ENCODE measurements at regions not wholly inside any gene's neighbourhood (a gene's known extent, or its start where the extent isn't known, plus 50 kb on each side); places are given as distances from the start of the nearest gene placed in this dataset.
"Not testable (repeated sequence)": the region's sequence is repeated elsewhere in the genome, so short reads cannot be mapped to it uniquely, and the experiment has no call there.

GRCh38 chr5:125088522-125089105, 342.2 kb upstream of the ZNF608 start:
- POLR2A ChIA-PET, result no interaction called here
- H3K9me3 Mint-ChIP-seq (ENCODE audit: insufficient read depth), result no peaks in the 10 kb centered on the region

GRCh38 chr5:125092138-125092537, 345.7 kb upstream of the ZNF608 start:
- CTCF ChIA-PET; H3K4me3 Mint-ChIP-seq; H3K4me1 Mint-ChIP-seq (ENCODE audit: low read depth); H3K27ac Mint-ChIP-seq; DNase-seq; H3K9me3 Mint-ChIP-seq (ENCODE audit: insufficient read depth); H3K36me3 Mint-ChIP-seq (ENCODE audit: low read depth); H3K27me3 Mint-ChIP-seq (ENCODE audit: low read depth); ATAC-seq; POLR2A ChIA-PET: not testable (repeated sequence)

More at GRCh38 chr5:125088522-125089105, 342.2 kb upstream of the ZNF608 start:
- no peaks in the 10 kb centered on the region for H3K36me3 Mint-ChIP-seq (ENCODE audit: low read depth)
- no peak overlapping the region for H3K27ac Mint-ChIP-seq
- CTCF ChIA-PET, result no interaction called here
- no peaks in the 10 kb centered on the region for H3K4me1 Mint-ChIP-seq (ENCODE audit: low read depth)
- H3K27me3 Mint-ChIP-seq (ENCODE audit: low read depth), result no peaks in the 10 kb centered on the region
- ATAC-seq, result no peak
- no peak overlapping the region for H3K4me3 Mint-ChIP-seq
- no peak for DNase-seq

GRCh38 chr5:125093776-125094175, 347.3 kb upstream of the ZNF608 start:
- ChIA-PET CTCF (no interaction called here), POLR2A (no interaction called here)
- DNase-seq, result no peak
- no peaks in the 10 kb centered on the region for H3K9me3 Mint-ChIP-seq (ENCODE audit: insufficient read depth)
- H3K27me3 Mint-ChIP-seq (ENCODE audit: low read depth), result no peaks in the 10 kb centered on the region
- no peaks in the 10 kb centered on the region for H3K4me1 Mint-ChIP-seq (ENCODE audit: low read depth)
- no peak overlapping the region for H3K4me3 Mint-ChIP-seq
- no peaks in the 10 kb centered on the region for H3K36me3 Mint-ChIP-seq (ENCODE audit: low read depth)
- no peak overlapping the region for H3K27ac Mint-ChIP-seq
- no peak for ATAC-seq

- ATAC-seq, result no peak
Observed at GRCh38 chr5:125100342-125100741, 353.9 kb upstream of the ZNF608 start.

GRCh38 chr5:125100951-125101350, 354.5 kb upstream of the ZNF608 start:
- ATAC-seq, result no peak
- POLR2A ChIA-PET, result no interaction called here
- CTCF ChIA-PET, result no interaction called here
- H3K4me3 Mint-ChIP-seq, result no peak overlapping the region
- H3K36me3 Mint-ChIP-seq (ENCODE audit: low read depth), result no peaks in the 10 kb centered on the region
- no peak for DNase-seq
- H3K9me3 Mint-ChIP-seq (ENCODE audit: insufficient read depth), result no peaks in the 10 kb centered on the region
- H3K27me3 Mint-ChIP-seq (ENCODE audit: low read depth), result no peaks in the 10 kb centered on the region
- H3K4me1 Mint-ChIP-seq (ENCODE audit: low read depth), result no peaks in the 10 kb centered on the region
- H3K27ac Mint-ChIP-seq, result no peak overlapping the region

More at GRCh38 chr5:125100342-125100741, 353.9 kb upstream of the ZNF608 start:
- Mint-ChIP-seq H3K27ac (no peak overlapping the region), H3K36me3 (ENCODE audit: low read depth) (no peaks in the 10 kb centered on the region), H3K9me3 (ENCODE audit: insufficient read depth) (no peaks in the 10 kb centered on the region), H3K4me1 (ENCODE audit: low read depth) (no peaks in the 10 kb centered on the region), H3K4me3 (no peak overlapping the region), H3K27me3 (ENCODE audit: low read depth) (no peaks in the 10 kb centered on the region)
- ChIA-PET CTCF (no interaction called here), POLR2A (no interaction called here)
- no peak for DNase-seq

- Mint-ChIP-seq H3K4me3 (no peak overlapping the region), H3K9me3 (ENCODE audit: insufficient read depth) (no peaks in the 10 kb centered on the region), H3K27ac (no peak overlapping the region), H3K4me1 (ENCODE audit: low read depth) (no peaks in the 10 kb centered on the region), H3K27me3 (ENCODE audit: low read depth) (no peaks in the 10 kb centered on the region), H3K36me3 (ENCODE audit: low read depth) (no peaks in the 10 kb centered on the region)
- no peak for DNase-seq
- ChIA-PET CTCF (no interaction called here), POLR2A (no interaction called here)
- no peak for ATAC-seq
Observed at GRCh38 chr5:125103459-125103858, 357.0 kb upstream of the ZNF608 start.

- Mint-ChIP-seq H3K36me3 (ENCODE audit: low read depth) (no peaks in the 10 kb centered on the region), H3K27ac (no peak overlapping the region), H3K4me1 (ENCODE audit: low read depth) (no peaks in the 10 kb centered on the region), H3K9me3 (ENCODE audit: insufficient read depth) (no peaks in the 10 kb centered on the region), H3K27me3 (ENCODE audit: low read depth) (no peaks in the 10 kb centered on the region), H3K4me3 (no peak overlapping the region)
- ChIA-PET POLR2A (no interaction called here), CTCF (no interaction called here)
- ATAC-seq (no peak), DNase-seq (no peak)
Observed at GRCh38 chr5:125106271-125106670, 359.8 kb upstream of the ZNF608 start.

GRCh38 chr5:125106881-125107280, 360.4 kb upstream of the ZNF608 start:
- Mint-ChIP-seq H3K9me3 (ENCODE audit: insufficient read depth) (no peaks in the 10 kb centered on the region), H3K4me3 (no peak overlapping the region), H3K4me1 (ENCODE audit: low read depth) (no peaks in the 10 kb centered on the region), H3K36me3 (ENCODE audit: low read depth) (no peaks in the 10 kb centered on the region), H3K27ac (no peak overlapping the region), H3K27me3 (ENCODE audit: low read depth) (no peaks in the 10 kb centered on the region)
- DNase-seq (no peak), ATAC-seq (no peak)
- ChIA-PET CTCF (no interaction called here), POLR2A (no interaction called here)

- POLR2A ChIA-PET, result no interaction called here
- no peaks in the 10 kb centered on the region for H3K4me1 Mint-ChIP-seq (ENCODE audit: low read depth)
- H3K4me3 Mint-ChIP-seq, result no peak overlapping the region
- no peaks in the 10 kb centered on the region for H3K9me3 Mint-ChIP-seq (ENCODE audit: insufficient read depth)
- DNase-seq (no peak), ATAC-seq (no peak)
- H3K27ac Mint-ChIP-seq, result no peak overlapping the region
- H3K36me3 Mint-ChIP-seq (ENCODE audit: low read depth), result no peaks in the 10 kb centered on the region
- no peaks in the 10 kb centered on the region for H3K27me3 Mint-ChIP-seq (ENCODE audit: low read depth)
- CTCF ChIA-PET, result no interaction called here
Observed at GRCh38 chr5:125109293-125109692, 362.9 kb upstream of the ZNF608 start.

- no peaks in the 10 kb centered on the region for H3K36me3 Mint-ChIP-seq (ENCODE audit: low read depth)
- POLR2A ChIA-PET, result no interaction called here
- CTCF ChIA-PET, result no interaction called here
- no peaks in the 10 kb centered on the region for H3K4me1 Mint-ChIP-seq (ENCODE audit: low read depth)
- no peak for DNase-seq
- H3K9me3 Mint-ChIP-seq (ENCODE audit: insufficient read depth), result no peaks in the 10 kb centered on the region
- no peak overlapping the region for H3K4me3 Mint-ChIP-seq
- no peak for ATAC-seq
- H3K27ac Mint-ChIP-seq, result no peak overlapping the region
- H3K27me3 Mint-ChIP-seq (ENCODE audit: low read depth), result no peaks in the 10 kb centered on the region
Observed at GRCh38 chr5:125109816-125110215, 363.4 kb upstream of the ZNF608 start.

- Mint-ChIP-seq H3K4me1 (ENCODE audit: low read depth) (no peaks in the 10 kb centered on the region), H3K9me3 (ENCODE audit: insufficient read depth) (peaks cover 3% of the 10 kb centered on the region), H3K36me3 (ENCODE audit: low read depth) (no peaks in the 10 kb centered on the region), H3K27me3 (ENCODE audit: low read depth) (no peaks in the 10 kb centered on the region), H3K27ac (no peak overlapping the region), H3K4me3 (no peak overlapping the region)
- ChIA-PET CTCF (no interaction called here), POLR2A (no interaction called here)
- ATAC-seq (no peak), DNase-seq (no peak)
Observed at GRCh38 chr5:125112196-125112595, 365.8 kb upstream of the ZNF608 start.

- ChIA-PET CTCF (no interaction called here), POLR2A (no interaction called here)
- H3K27ac Mint-ChIP-seq, result no peak overlapping the region
- H3K4me1 Mint-ChIP-seq (ENCODE audit: low read depth), result no peaks in the 10 kb centered on the region
- H3K27me3 Mint-ChIP-seq (ENCODE audit: low read depth), result no peaks in the 10 kb centered on the region
- ATAC-seq, result no peak
- peaks cover 3% of the 10 kb centered on the region for H3K9me3 Mint-ChIP-seq (ENCODE audit: insufficient read depth)
- H3K36me3 Mint-ChIP-seq (ENCODE audit: low read depth), result no peaks in the 10 kb centered on the region
- no peak for DNase-seq
- no peak overlapping the region for H3K4me3 Mint-ChIP-seq
Observed at GRCh38 chr5:125113328-125113727, 366.9 kb upstream of the ZNF608 start.

GRCh38 chr5:125115195-125115525, 368.7 kb upstream of the ZNF608 start:
- no peaks in the 10 kb centered on the region for H3K27me3 Mint-ChIP-seq (ENCODE audit: low read depth)
- no peak overlapping the region for H3K27ac Mint-ChIP-seq
- H3K36me3 Mint-ChIP-seq (ENCODE audit: low read depth), result no peaks in the 10 kb centered on the region
- no peak for DNase-seq
- no peak for ATAC-seq
- CTCF ChIA-PET, result no interaction called here
- H3K9me3 Mint-ChIP-seq (ENCODE audit: insufficient read depth), result peaks cover 3% of the 10 kb centered on the region
- no peak overlapping the region for H3K4me3 Mint-ChIP-seq
- POLR2A ChIA-PET, result no interaction called here
- no peaks in the 10 kb centered on the region for H3K4me1 Mint-ChIP-seq (ENCODE audit: low read depth)
